ENCODE measurements at regions not wholly inside any gene's neighbourhood (a gene's known extent, or its start where the extent isn't known, plus 50 kb on each side); places are given as distances from the start of the nearest gene placed in this dataset.

GRCh38 chr2:38495880-38496279 is 106.8 kb downstream of the HNRNPLL start:
- no peak overlapping the region for H3K4me3 ChIP-seq (ENCODE audit: control insufficient read depth, low read depth, low read length)
- DNase-seq (ENCODE audit: low read depth): no peak
- TF ChIP-seq CTCF (IDR thresholded peaks at IDR 0.05; ENCODE audit: control insufficient read depth, insufficient read depth, low read depth, low read length, missing control alignments): no peak

GRCh38 chr2:38494394-38494793 is 108.3 kb downstream of the HNRNPLL start:
- no peak for DNase-seq (ENCODE audit: low read depth)
- TF ChIP-seq CTCF (IDR thresholded peaks at IDR 0.05; ENCODE audit: control insufficient read depth, insufficient read depth, low read depth, low read length, missing control alignments): no peak
- no peak overlapping the region for H3K4me3 ChIP-seq (ENCODE audit: control insufficient read depth, low read depth, low read length)

GRCh38 chr2:38492042-38492615 is 110.6 kb downstream of the HNRNPLL start:
- no peak overlapping the region for H3K4me3 ChIP-seq (ENCODE audit: control insufficient read depth, low read depth, low read length)
- DNase-seq (ENCODE audit: low read depth): no peak
- no peak for TF ChIP-seq CTCF (IDR thresholded peaks at IDR 0.05; ENCODE audit: control insufficient read depth, insufficient read depth, low read depth, low read length, missing control alignments)

- DNase-seq (ENCODE audit: low read depth): no peak
- TF ChIP-seq CTCF (IDR thresholded peaks at IDR 0.05; ENCODE audit: control insufficient read depth, insufficient read depth, low read depth, low read length, missing control alignments): no peak
- H3K4me3 ChIP-seq (ENCODE audit: control insufficient read depth, low read depth, low read length): no peak overlapping the region
Observed at GRCh38 chr2:38491436-38491835, 111.3 kb downstream of the HNRNPLL start.

GRCh38 chr2:38489846-38490245 is 112.8 kb upstream of the ATL2 start:
- no peak for TF ChIP-seq CTCF (IDR thresholded peaks at IDR 0.05; ENCODE audit: control insufficient read depth, insufficient read depth, low read depth, low read length, missing control alignments)
- no peak for DNase-seq (ENCODE audit: low read depth)

GRCh38 chr2:38487852-38488251 is 110.8 kb upstream of the ATL2 start:
- no peak for DNase-seq (ENCODE audit: low read depth)
- no peak overlapping the region for H3K4me3 ChIP-seq (ENCODE audit: control insufficient read depth, low read depth, low read length)
- TF ChIP-seq CTCF (IDR thresholded peaks at IDR 0.05; ENCODE audit: control insufficient read depth, insufficient read depth, low read depth, low read length, missing control alignments): no peak

More at GRCh38 chr2:38489846-38490245, 112.8 kb upstream of the ATL2 start:
- H3K4me3 ChIP-seq (ENCODE audit: control insufficient read depth, low read depth, low read length): no peak overlapping the region

All from AG09309 (cell line).